ENCODE measurements at regions not wholly inside any gene's neighbourhood (a gene's known extent, or its start where the extent isn't known, plus 50 kb on each side); places are given as distances from the start of the nearest gene placed in this dataset.
A peak's percentile ranks its signal among the peaks of the same experiment; 100 is the strongest.
"Not testable (repeated sequence)": the region's sequence is repeated elsewhere in the genome, so short reads cannot be mapped to it uniquely, and the experiment has no call there.

- TF ChIP-seq CTCF (conservative IDR thresholded peaks at IDR 0.05) (no peak), ZFX (IDR thresholded peaks at IDR 0.05) (no peak)
Observed at GRCh38 chr3:177886501-177886900, 649.7 kb upstream of the KCNMB2 start.

GRCh38 chr3:177887475-177887874 lies 648.8 kb upstream of the KCNMB2 start:
- no peak for TF ChIP-seq CTCF (conservative IDR thresholded peaks at IDR 0.05)
- no peak for TF ChIP-seq ZFX (IDR thresholded peaks at IDR 0.05)

More at GRCh38 chr3:177886501-177886900, 649.7 kb upstream of the KCNMB2 start:
- H3K27ac ChIP-seq, result no peak overlapping the region

GRCh38 chr3:177889161-177889560 lies 647.1 kb upstream of the KCNMB2 start:
- no peak overlapping the region for H3K27ac ChIP-seq
- TF ChIP-seq ZFX (IDR thresholded peaks at IDR 0.05), result no peak
- no peak for TF ChIP-seq CTCF (conservative IDR thresholded peaks at IDR 0.05)

More at GRCh38 chr3:177887475-177887874, 648.8 kb upstream of the KCNMB2 start:
- H3K27ac ChIP-seq, result no peak overlapping the region

GRCh38 chr3:177889652-177890358 lies 646.4 kb upstream of the KCNMB2 start:
- no peak for TF ChIP-seq CTCF (conservative IDR thresholded peaks at IDR 0.05)
- no peak for TF ChIP-seq ZFX (IDR thresholded peaks at IDR 0.05)
- no peak overlapping the region for H3K27ac ChIP-seq

GRCh38 chr3:177890359-177890683 lies 645.9 kb upstream of the KCNMB2 start:
- TF ChIP-seq CTCF (conservative IDR thresholded peaks at IDR 0.05) (no peak), ZFX (IDR thresholded peaks at IDR 0.05) (no peak)
- no peak overlapping the region for H3K27ac ChIP-seq

GRCh38 chr3:177891569-177891968 lies 644.7 kb upstream of the KCNMB2 start:
- not testable (repeated sequence) for H3K27ac ChIP-seq

GRCh38 chr3:177893331-177893730 lies 642.9 kb upstream of the KCNMB2 start:
- H3K27ac ChIP-seq, result no peak overlapping the region
- peak; percentile 15; the same call in 1 of the 2 replicates for TF ChIP-seq CTCF (conservative IDR thresholded peaks at IDR 0.05)
- TF ChIP-seq ZFX (IDR thresholded peaks at IDR 0.05), result no peak

GRCh38 chr3:177894081-177894728 lies 642.0 kb upstream of the KCNMB2 start:
- TF ChIP-seq ZFX (IDR thresholded peaks at IDR 0.05) (no peak), CTCF (conservative IDR thresholded peaks at IDR 0.05) (no peak)
- no peak overlapping the region for H3K27ac ChIP-seq

All from C4-2B (cell line).